ENCODE measurements at regions not wholly inside any gene's neighbourhood (a gene's known extent, or its start where the extent isn't known, plus 50 kb on each side); places are given as distances from the start of the nearest gene placed in this dataset.

- Histone ChIP-seq H3K4me1 (ENCODE audit: low read length) (no peaks in the 10 kb centered on the region), H3K9ac (ENCODE audit: low read length) (no peak overlapping the region), H2AFZ (ENCODE audit: low read depth, low read length) (no peak overlapping the region), H3K9me3 (ENCODE audit: insufficient read depth, low read length) (no peaks in the 10 kb centered on the region), H3K27me3 (ENCODE audit: low read depth, low read length) (peaks cover 11% of the 10 kb centered on the region; the same call in 1 of the 2 replicates), H3K4me3 (ENCODE audit: low read length) (no peak overlapping the region), H3K36me3 (replicated peaks; ENCODE audit: low read depth, low read length) (no peaks in the 10 kb centered on the region), H4K20me1 (ENCODE audit: insufficient read depth, low read length) (no peaks in the 10 kb centered on the region), H3K4me2 (ENCODE audit: low read length) (no peak overlapping the region), H3K79me2 (ENCODE audit: low read length) (no peaks in the 10 kb centered on the region), H3K27ac (ENCODE audit: low read length) (no peak overlapping the region)
- TF ChIP-seq EZH2phosphoT487 (IDR thresholded peaks at IDR 0.05; ENCODE audit: low read depth) (no peak), CTCF (IDR thresholded peaks at IDR 0.05; ENCODE audit: low read depth, low read length) (no peak)
Measured at GRCh38 chr11:134837887-134838232, 425.8 kb upstream of the B3GAT1 start.

- H3K9me3 ChIP-seq (ENCODE audit: insufficient read depth, low read length) = no peaks in the 10 kb centered on the region
- no peaks in the 10 kb centered on the region for H3K4me1 ChIP-seq (ENCODE audit: low read length)
- no peaks in the 10 kb centered on the region for H3K36me3 ChIP-seq (replicated peaks; ENCODE audit: low read depth, low read length)
- no peaks in the 10 kb centered on the region for H3K79me2 ChIP-seq (ENCODE audit: low read length)
- H4K20me1 ChIP-seq (ENCODE audit: insufficient read depth, low read length) = no peaks in the 10 kb centered on the region
- TF ChIP-seq EZH2phosphoT487 (IDR thresholded peaks at IDR 0.05; ENCODE audit: low read depth) (no peak), CTCF (IDR thresholded peaks at IDR 0.05; ENCODE audit: low read depth, low read length) (no peak)
- no peak overlapping the region for H3K9ac ChIP-seq (ENCODE audit: low read length)
- no peak overlapping the region for H3K4me3 ChIP-seq (ENCODE audit: low read length)
- no peak overlapping the region for H3K27ac ChIP-seq (ENCODE audit: low read length)
- no peak overlapping the region for H2AFZ ChIP-seq (ENCODE audit: low read depth, low read length)
- H3K27me3 ChIP-seq (ENCODE audit: low read depth, low read length) = peaks cover 11% of the 10 kb centered on the region; the same call in 1 of the 2 replicates
- H3K4me2 ChIP-seq (ENCODE audit: low read length) = no peak overlapping the region
Measured at GRCh38 chr11:134837166-134837886, 425.3 kb upstream of the B3GAT1 start.

- H3K4me1 ChIP-seq (ENCODE audit: low read length) = no peaks in the 10 kb centered on the region
- H4K20me1 ChIP-seq (ENCODE audit: insufficient read depth, low read length) = no peaks in the 10 kb centered on the region
- no peaks in the 10 kb centered on the region for H3K36me3 ChIP-seq (replicated peaks; ENCODE audit: low read depth, low read length)
- no peaks in the 10 kb centered on the region for H3K79me2 ChIP-seq (ENCODE audit: low read length)
- H3K4me2 ChIP-seq (ENCODE audit: low read length) = no peak overlapping the region
- H3K9ac ChIP-seq (ENCODE audit: low read length) = no peak overlapping the region
- no peak overlapping the region for H3K27ac ChIP-seq (ENCODE audit: low read length)
- TF ChIP-seq CTCF (IDR thresholded peaks at IDR 0.05; ENCODE audit: low read depth, low read length) (no peak), EZH2phosphoT487 (IDR thresholded peaks at IDR 0.05; ENCODE audit: low read depth) (no peak)
- no peaks in the 10 kb centered on the region for H3K9me3 ChIP-seq (ENCODE audit: insufficient read depth, low read length)
- H2AFZ ChIP-seq (ENCODE audit: low read depth, low read length) = no peak overlapping the region
- H3K4me3 ChIP-seq (ENCODE audit: low read length) = no peak overlapping the region
- peaks cover 11% of the 10 kb centered on the region; the same call in 1 of the 2 replicates for H3K27me3 ChIP-seq (ENCODE audit: low read depth, low read length)
Measured at GRCh38 chr11:134836561-134836960, 424.5 kb upstream of the B3GAT1 start.

DNA sequence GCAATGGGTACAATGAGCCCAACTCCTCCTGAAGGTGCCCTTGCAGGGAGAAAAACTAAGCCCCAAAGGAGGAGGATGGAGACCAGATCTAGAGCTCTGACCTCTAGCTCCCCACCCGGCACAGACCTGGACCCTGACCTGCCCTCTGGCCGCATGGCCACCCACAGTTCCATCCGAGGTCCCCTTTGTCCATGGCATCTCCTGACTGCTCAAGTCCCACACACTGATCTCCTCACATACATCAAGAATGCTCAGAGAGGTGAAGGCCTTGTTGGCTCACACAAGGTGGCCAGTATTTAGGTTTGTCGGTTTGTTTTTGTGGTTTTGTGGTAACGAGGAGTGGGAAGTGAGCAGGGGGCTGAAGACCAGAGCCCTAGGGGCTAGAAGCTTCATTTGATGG is 423.5 kb upstream of the B3GAT1 start:
- H3K4me1 ChIP-seq (ENCODE audit: low read length) = no peaks in the 10 kb centered on the region
- H3K4me2 ChIP-seq (ENCODE audit: low read length) = no peak overlapping the region
- no peak for TF ChIP-seq CTCF (IDR thresholded peaks at IDR 0.05; ENCODE audit: low read depth, low read length)
- TF ChIP-seq EZH2phosphoT487 (IDR thresholded peaks at IDR 0.05; ENCODE audit: low read depth) = no peak
- no peak overlapping the region for H3K27ac ChIP-seq (ENCODE audit: low read length)
- H3K4me3 ChIP-seq (ENCODE audit: low read length) = no peak overlapping the region
- peaks cover 4% of the 10 kb centered on the region; the same call in 1 of the 2 replicates for H3K27me3 ChIP-seq (ENCODE audit: low read depth, low read length)
- no peaks in the 10 kb centered on the region for H3K9me3 ChIP-seq (ENCODE audit: insufficient read depth, low read length)
- no peak overlapping the region for H2AFZ ChIP-seq (ENCODE audit: low read depth, low read length)
- no peaks in the 10 kb centered on the region for H3K36me3 ChIP-seq (replicated peaks; ENCODE audit: low read depth, low read length)
- H3K79me2 ChIP-seq (ENCODE audit: low read length) = no peaks in the 10 kb centered on the region
- H4K20me1 ChIP-seq (ENCODE audit: insufficient read depth, low read length) = no peaks in the 10 kb centered on the region
- no peak overlapping the region for H3K9ac ChIP-seq (ENCODE audit: low read length)
